LNCAP (cell line): ENCODE measurements at regions not wholly inside any gene's neighbourhood (a gene's known extent, or its start where the extent isn't known, plus 50 kb on each side); places are given as distances from the start of the nearest gene placed in this dataset.

Experiments used
- CTCF ChIP-seq: fragments of 450-650 bp; IDR thresholded peaks from 2 replicates; pipeline ENCODE4 v1.5.1; 2017; ENCODE audit warnings: mild to moderate bottlenecking

GRCh38 chr19:33941133-33941532, 144.5 kb downstream of the KCTD15 start:
- no peak for TF ChIP-seq CTCF

GRCh38 chr19:33946535-33947264, 150.0 kb downstream of the KCTD15 start:
- no peak for TF ChIP-seq CTCF

- TF ChIP-seq CTCF = peak; percentile 42
These were observed 150.7 kb downstream of the KCTD15 start for GRCh38 chr19:33947265-33947964.

- no peak for TF ChIP-seq CTCF
These were observed 152.1 kb downstream of the KCTD15 start for GRCh38 chr19:33948651-33949335.

- TF ChIP-seq CTCF = no peak
These were observed 153.6 kb downstream of the KCTD15 start for GRCh38 chr19:33950091-33950750.

GRCh38 chr19:33953023-33953422, 156.4 kb downstream of the KCTD15 start:
- TF ChIP-seq CTCF = no peak

GRCh38 chr19:33953592-33953991, 156.9 kb downstream of the KCTD15 start:
- no peak for TF ChIP-seq CTCF
